ENCODE measurements at regions not wholly inside any gene's neighbourhood (a gene's known extent, or its start where the extent isn't known, plus 50 kb on each side); places are given as distances from the start of the nearest gene placed in this dataset.

- TF ChIP-seq REST (tag by site-specific recombination; IDR thresholded peaks at IDR 0.05) = no peak
- no peak for TF ChIP-seq CTCF (tag by site-specific recombination; IDR thresholded peaks at IDR 0.05)
- TF ChIP-seq KLF10 (tag by site-specific recombination; IDR thresholded peaks at IDR 0.05) = no peak
- no peak for TF ChIP-seq ZNF10 (tag by site-specific recombination; IDR thresholded peaks at IDR 0.05)
Measured at GRCh38 chr6:121730616-121731015, 295.2 kb downstream of the GJA1 start.
